Ectodermal cell (in vitro differentiated cells): ENCODE measurements at regions not wholly inside any gene's neighbourhood (a gene's known extent, or its start where the extent isn't known, plus 50 kb on each side); places are given as distances from the start of the nearest gene placed in this dataset.

Experiments
- H3K27ac ChIP-seq: 2 replicates; pipeline ENCODE4 v1.7.0; 2013; ENCODE audit warnings: mild to moderate bottlenecking, low read depth, low read length; ENCODE audit not compliant: insufficient read depth, poor library complexity, severe bottlenecking
- H3K27me3 ChIP-seq: 2 replicates; pipeline ENCODE4 v1.7.0; 2013; ENCODE audit warnings: mild to moderate bottlenecking, low read length; ENCODE audit not compliant: insufficient read depth, control insufficient read depth, poor library complexity, severe bottlenecking
- H3K36me3 ChIP-seq: one replicate; pipeline ENCODE4 v1.7.0; 2013; ENCODE audit warnings: low read length; ENCODE audit not compliant: control insufficient read depth, insufficient read depth
- H3K4me1 ChIP-seq: one replicate; pipeline ENCODE4 v1.7.0; 2013; ENCODE audit warnings: low read length; ENCODE audit not compliant: control insufficient read depth, insufficient read depth
- H3K4me3 ChIP-seq: 2 replicates; pipeline ENCODE4 v1.7.0; 2013; ENCODE audit warnings: low read depth, low read length, control low read depth; ENCODE audit not compliant: insufficient read depth
- H3K9me3 ChIP-seq: 2 replicates; pipeline ENCODE4 v1.7.0; 2013; ENCODE audit warnings: mild to moderate bottlenecking, low read length, moderate library complexity; ENCODE audit not compliant: control insufficient read depth
- WGBS, 2 experiments: methylation state at CpG; one replicate each; pipeline ENCODE4 v1.1.7; 2013; ENCODE audit warnings: missing lambda C conversion rate in 2 of 2; 5-methylcytosine and 5-hydroxymethylcytosine counted together

- H3K27me3 ChIP-seq: no peaks in the 10 kb centered on the region
- 95 to 100% methylated on average over 1 to 3 of the region's 3 CpGs for WGBS, 2 experiments
- H3K9me3 ChIP-seq: peaks cover 3% of the 10 kb centered on the region
- H3K27ac ChIP-seq: no peak overlapping the region
- H3K4me3 ChIP-seq: no peak overlapping the region
- H3K4me1 ChIP-seq: no peaks in the 10 kb centered on the region
- no peaks in the 10 kb centered on the region for H3K36me3 ChIP-seq
These were observed 49.9 kb downstream of the CNTN3 start for GRCh38 chr3:74564560-74564959.

GRCh38 chr3:74562558-74563269, 51.7 kb downstream of the CNTN3 start:
- WGBS, 2 experiments: 91 to 92% methylated on average over 8 of the region's 8 CpGs
- no peak overlapping the region for H3K4me3 ChIP-seq
- peaks cover 3% of the 10 kb centered on the region for H3K9me3 ChIP-seq
- no peaks in the 10 kb centered on the region for H3K27me3 ChIP-seq
- H3K27ac ChIP-seq: no peak overlapping the region
- no peaks in the 10 kb centered on the region for H3K4me1 ChIP-seq
- no peaks in the 10 kb centered on the region for H3K36me3 ChIP-seq

- WGBS, 2 experiments: 94 to 98% methylated on average over 2 of the region's 2 CpGs
These were observed 52.6 kb downstream of the CNTN3 start for GRCh38 chr3:74561881-74562280.

GRCh38 chr3:74559261-74559660, 55.2 kb downstream of the CNTN3 start:
- no peaks in the 10 kb centered on the region for H3K36me3 ChIP-seq
- no peak overlapping the region for H3K27ac ChIP-seq
- no peak overlapping the region for H3K4me3 ChIP-seq
- H3K27me3 ChIP-seq: no peaks in the 10 kb centered on the region
- H3K4me1 ChIP-seq: no peaks in the 10 kb centered on the region
- peaks cover 3% of the 10 kb centered on the region for H3K9me3 ChIP-seq
- WGBS, 2 experiments: 87 to 94% methylated on average over 5 of the region's 5 CpGs

More at GRCh38 chr3:74561881-74562280, 52.6 kb downstream of the CNTN3 start:
- Histone ChIP-seq H3K9me3 (peaks cover 3% of the 10 kb centered on the region), H3K36me3 (no peaks in the 10 kb centered on the region), H3K4me1 (no peaks in the 10 kb centered on the region), H3K4me3 (no peak overlapping the region), H3K27me3 (no peaks in the 10 kb centered on the region), H3K27ac (no peak overlapping the region)

DNA sequence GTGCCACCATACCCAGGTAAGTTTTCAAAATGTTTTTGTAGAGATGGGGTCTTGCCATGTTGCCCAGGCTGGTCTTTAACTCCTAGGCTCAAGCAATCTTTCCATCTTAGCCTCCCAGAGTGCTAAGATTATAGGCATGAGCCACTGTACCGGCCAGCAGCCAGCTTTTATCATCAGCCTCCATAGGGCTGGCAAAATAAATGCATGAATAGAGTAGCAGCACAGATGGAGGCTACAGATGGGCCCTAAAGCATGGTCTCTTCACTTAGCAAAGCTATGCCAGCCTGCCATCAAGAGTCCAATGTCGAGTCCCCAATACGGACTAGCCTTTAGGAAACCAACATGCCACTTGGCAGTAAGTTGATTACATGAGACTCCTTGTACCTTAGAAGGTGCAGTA, 63.8 kb downstream of the CNTN3 start:
- H3K27ac ChIP-seq: no peak overlapping the region
- 93 to 96% methylated on average over 3 of the region's 3 CpGs for WGBS, 2 experiments
- no peaks in the 10 kb centered on the region for H3K27me3 ChIP-seq
- H3K36me3 ChIP-seq: no peaks in the 10 kb centered on the region
- no peaks in the 10 kb centered on the region for H3K4me1 ChIP-seq
- H3K4me3 ChIP-seq: no peak overlapping the region
- H3K9me3 ChIP-seq: no peaks in the 10 kb centered on the region

- no peak overlapping the region for H3K4me3 ChIP-seq
- H3K27me3 ChIP-seq: no peaks in the 10 kb centered on the region
- no peaks in the 10 kb centered on the region for H3K36me3 ChIP-seq
- H3K27ac ChIP-seq: no peak overlapping the region
- 79 to 85% methylated on average over 4 of the region's 4 CpGs for WGBS, 2 experiments
- H3K9me3 ChIP-seq: no peaks in the 10 kb centered on the region
- H3K4me1 ChIP-seq: no peaks in the 10 kb centered on the region
These were observed 68.0 kb downstream of the CNTN3 start for GRCh38 chr3:74546426-74546825.

DNA sequence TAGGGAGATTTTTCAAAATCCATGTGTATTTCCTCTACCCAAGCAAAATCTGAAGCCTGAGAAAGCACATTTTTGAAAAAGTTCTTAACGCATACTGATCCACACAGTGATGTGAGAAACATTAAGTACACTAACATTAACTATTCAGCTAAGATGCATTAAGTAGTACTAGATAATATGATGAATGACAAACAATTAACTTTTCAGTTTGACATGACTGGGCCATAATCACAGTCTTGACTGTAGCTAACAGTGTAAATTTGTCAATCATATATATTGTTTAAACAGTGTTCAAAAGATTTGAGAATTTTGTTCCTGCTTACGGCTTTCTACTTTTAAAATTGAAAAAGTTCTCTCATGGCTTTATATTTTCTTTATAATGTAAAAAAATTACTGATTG, 72.0 kb downstream of the CNTN3 start:
- no peaks in the 10 kb centered on the region for H3K36me3 ChIP-seq
- H3K4me1 ChIP-seq: no peaks in the 10 kb centered on the region
- no peaks in the 10 kb centered on the region for H3K27me3 ChIP-seq
- H3K9me3 ChIP-seq: no peaks in the 10 kb centered on the region
- no peak overlapping the region for H3K27ac ChIP-seq
- H3K4me3 ChIP-seq: no peak overlapping the region
- WGBS, 2 experiments: 60 to 86% methylated on average over 1 of the region's 2 CpGs

DNA sequence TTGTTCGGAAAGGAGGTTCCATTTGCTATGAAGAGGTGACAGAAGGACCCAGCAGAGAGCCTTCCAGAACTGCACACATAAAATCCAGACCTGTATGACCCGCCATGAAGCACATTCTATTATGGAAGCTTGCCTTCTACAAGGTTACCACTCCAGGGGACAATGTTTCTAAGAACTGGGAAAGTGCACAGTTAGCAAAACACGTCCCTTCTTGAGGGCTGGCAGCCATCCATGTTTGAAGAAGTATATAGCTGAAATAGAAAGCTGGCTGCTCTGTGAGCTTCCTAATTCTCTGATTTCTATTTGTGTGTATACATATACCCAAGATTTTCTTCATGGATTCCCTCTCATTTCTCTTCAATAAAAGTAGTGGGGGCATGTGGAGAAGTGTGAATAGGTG, 74.6 kb downstream of the CNTN3 start:
- WGBS, 2 experiments: 92 to 96% methylated on average over 3 of the region's 3 CpGs

DNA sequence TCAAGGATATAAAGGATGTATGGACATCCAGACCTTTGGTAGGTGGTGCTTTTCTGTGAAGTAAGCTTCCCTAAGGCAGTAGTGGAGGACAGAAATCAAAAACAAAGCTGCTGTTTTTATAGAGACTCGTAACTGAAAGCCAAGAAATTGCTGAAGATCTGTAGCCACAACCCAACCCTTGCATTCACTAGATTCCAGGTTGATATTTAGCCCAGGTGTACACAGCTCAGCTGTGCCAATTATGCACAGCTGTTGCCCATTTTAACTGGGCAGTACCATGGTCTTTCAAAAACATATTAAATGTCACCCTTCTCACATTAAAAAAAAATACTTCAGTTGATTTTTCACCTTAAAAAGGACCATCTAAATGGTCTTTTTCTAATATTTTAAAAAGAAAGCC, 75.8 kb downstream of the CNTN3 start:
- H3K36me3 ChIP-seq: no peaks in the 10 kb centered on the region
- WGBS, 2 experiments: 89 to 90% methylated on average over 1 of the region's 1 CpG
- H3K4me3 ChIP-seq: no peak overlapping the region
- no peaks in the 10 kb centered on the region for H3K9me3 ChIP-seq
- no peak overlapping the region for H3K27ac ChIP-seq
- no peaks in the 10 kb centered on the region for H3K27me3 ChIP-seq
- no peaks in the 10 kb centered on the region for H3K4me1 ChIP-seq

More for the DNA sequence above, 74.6 kb downstream of the CNTN3 start:
- no peak overlapping the region for H3K4me3 ChIP-seq
- H3K27ac ChIP-seq: no peak overlapping the region
- no peaks in the 10 kb centered on the region for H3K4me1 ChIP-seq
- H3K27me3 ChIP-seq: no peaks in the 10 kb centered on the region
- H3K36me3 ChIP-seq: no peaks in the 10 kb centered on the region
- H3K9me3 ChIP-seq: no peaks in the 10 kb centered on the region

DNA sequence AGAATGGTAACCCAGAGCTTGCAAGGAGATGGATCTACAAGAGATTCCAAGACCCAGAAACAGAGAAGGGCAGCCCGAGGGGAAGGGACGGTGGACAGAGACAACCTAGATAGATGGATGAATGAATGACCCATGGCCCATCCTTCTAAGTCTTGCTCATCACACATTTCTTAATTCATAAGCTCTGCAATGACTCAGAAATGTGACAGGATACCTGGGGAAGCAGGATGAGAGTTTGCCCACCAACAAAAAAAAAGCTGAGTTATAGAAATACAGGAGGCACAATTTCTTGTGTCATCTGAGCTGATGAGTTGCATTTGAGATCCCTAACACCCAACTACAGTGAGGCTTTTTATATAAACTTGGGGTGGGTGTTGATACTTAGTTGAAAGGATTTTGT, 76.6 kb downstream of the CNTN3 start:
- Histone ChIP-seq H3K27me3 (no peaks in the 10 kb centered on the region), H3K4me3 (no peak overlapping the region), H3K27ac (no peak overlapping the region), H3K4me1 (no peaks in the 10 kb centered on the region), H3K36me3 (no peaks in the 10 kb centered on the region), H3K9me3 (no peaks in the 10 kb centered on the region)
- WGBS, 2 experiments: 93% methylated on average over 2 of the region's 2 CpGs

- H3K4me3 ChIP-seq: no peak overlapping the region
- no peaks in the 10 kb centered on the region for H3K27me3 ChIP-seq
- no peak overlapping the region for H3K27ac ChIP-seq
- WGBS, 2 experiments: 89 to 94% methylated on average over 4 of the region's 4 CpGs
- H3K36me3 ChIP-seq: no peaks in the 10 kb centered on the region
- H3K4me1 ChIP-seq: no peaks in the 10 kb centered on the region
- H3K9me3 ChIP-seq: no peaks in the 10 kb centered on the region
These were observed 77.3 kb downstream of the CNTN3 start for GRCh38 chr3:74537164-74537563.
